Left lung (tissue), 4 donors: ENCODE measurements at regions not wholly inside any gene's neighbourhood (a gene's known extent, or its start where the extent isn't known, plus 50 kb on each side); places are given as distances from the start of the nearest gene placed in this dataset.

Experiments used
- ATAC-seq: fragments of 200-7000 bp; cut with Tn5 transposase; one replicate; pipeline ENCODE4 v1.9.1; 2020; ENCODE audit warnings: moderate library complexity
- DNase-seq, 4 donors: peaks; one replicate each; pipeline ENCODE4 v3.0.0-alpha.2; 2013 to 2020
- H3K27ac ChIP-seq, 2 donors: fragments of 200-600 bp; sonication (generic) in 1 of 2; one replicate each; pipeline versions ENCODE4 v1.5.0 to v1.8.0; 2020 to 2021
- H3K27me3 ChIP-seq, 2 donors: fragments of 200-600 bp; sonication (generic) in 1 of 2; one replicate each; pipeline versions ENCODE4 v1.5.0 to v1.8.0; 2020 to 2021
- H3K36me3 ChIP-seq, 2 donors: fragments of 200-600 bp; sonication (generic) in 1 of 2; one replicate each; pipeline versions ENCODE4 v1.5.0 to v1.8.0; 2020 to 2021
- H3K4me1 ChIP-seq, 2 donors: fragments of 200-600 bp; one replicate each; pipeline ENCODE4 v1.8.0; 2021
- H3K4me3 ChIP-seq, 2 donors: fragments of 200-600 bp; sonication (generic) in 1 of 2; one replicate each; pipeline versions ENCODE4 v1.5.0 to v1.8.0; 2020 to 2021; ENCODE audit warnings: mild to moderate bottlenecking in 1 of 2
- H3K9me3 ChIP-seq, 2 donors: fragments of 200-600 bp; sonication (generic) in 1 of 2; one replicate each; pipeline versions ENCODE4 v1.5.0 to v1.8.0; 2020 to 2021
- intact Hi-C, 2 donors: fragments of 100-400 bp; cut with DNase I; formaldehyde crosslinking; loops; one replicate each; pipeline versions ENCODE4 v1.11.2 to v1.14.2; 2022
- TF ChIP-seq, protein P1 (sequence below), 2 donors: fragments of 200-600 bp; sonication (generic) in 1 of 2; IDR thresholded peaks; one replicate each; pipeline versions ENCODE4 v1.5.0 to v1.8.0; 2021; ENCODE audit warnings: antibody characterized with exemption in 2 of 2
- donor health status: DM: no; HTN: yes; CAD: no.
- donor health status: DM: no; HTN: no; CAD: no.

DNA sequence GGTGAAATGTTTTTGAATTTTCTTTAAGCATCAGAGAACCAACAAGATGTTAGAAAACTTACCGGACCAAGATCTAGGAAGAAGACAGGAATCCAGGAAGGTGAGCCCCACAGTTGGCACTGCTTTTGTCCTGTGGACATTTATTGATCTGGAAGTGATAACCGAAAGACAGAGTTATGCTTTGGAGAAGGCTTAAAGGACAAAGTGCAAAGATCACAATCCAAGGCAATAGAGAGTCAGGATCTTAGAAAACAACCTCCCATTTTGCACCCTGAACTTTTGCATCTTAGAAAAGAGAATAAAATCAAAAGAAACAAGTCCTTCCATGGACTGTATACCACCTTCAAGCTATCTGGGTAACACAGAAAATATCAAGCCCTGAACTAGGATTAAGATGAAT is 129.4 kb upstream of the SRD5A2 start:
- intact Hi-C loops: no loop called here
- H3K9me3 ChIP-seq: peaks cover 0 to 16% of the 10 kb centered on the region in 2 donors
- no peak for ATAC-seq
- no peak for DNase-seq
- H3K4me1 ChIP-seq: no peaks in the 10 kb centered on the region
- TF ChIP-seq, protein P1, sequence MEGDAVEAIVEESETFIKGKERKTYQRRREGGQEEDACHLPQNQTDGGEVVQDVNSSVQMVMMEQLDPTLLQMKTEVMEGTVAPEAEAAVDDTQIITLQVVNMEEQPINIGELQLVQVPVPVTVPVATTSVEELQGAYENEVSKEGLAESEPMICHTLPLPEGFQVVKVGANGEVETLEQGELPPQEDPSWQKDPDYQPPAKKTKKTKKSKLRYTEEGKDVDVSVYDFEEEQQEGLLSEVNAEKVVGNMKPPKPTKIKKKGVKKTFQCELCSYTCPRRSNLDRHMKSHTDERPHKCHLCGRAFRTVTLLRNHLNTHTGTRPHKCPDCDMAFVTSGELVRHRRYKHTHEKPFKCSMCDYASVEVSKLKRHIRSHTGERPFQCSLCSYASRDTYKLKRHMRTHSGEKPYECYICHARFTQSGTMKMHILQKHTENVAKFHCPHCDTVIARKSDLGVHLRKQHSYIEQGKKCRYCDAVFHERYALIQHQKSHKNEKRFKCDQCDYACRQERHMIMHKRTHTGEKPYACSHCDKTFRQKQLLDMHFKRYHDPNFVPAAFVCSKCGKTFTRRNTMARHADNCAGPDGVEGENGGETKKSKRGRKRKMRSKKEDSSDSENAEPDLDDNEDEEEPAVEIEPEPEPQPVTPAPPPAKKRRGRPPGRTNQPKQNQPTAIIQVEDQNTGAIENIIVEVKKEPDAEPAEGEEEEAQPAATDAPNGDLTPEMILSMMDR (IDR thresholded peaks at IDR 0.05): no peak
- no peaks in the 10 kb centered on the region for H3K36me3 ChIP-seq
- H3K27me3 ChIP-seq: no peaks in the 10 kb centered on the region
- H3K27ac ChIP-seq: no peak overlapping the region
- no peak overlapping the region for H3K4me3 ChIP-seq

- no peak overlapping the region for H3K27ac ChIP-seq
- intact Hi-C loops: no loop called here
- TF ChIP-seq, protein P1 (IDR thresholded peaks at IDR 0.05): no peak
- no peak for DNase-seq
- no peaks in the 10 kb centered on the region for H3K36me3 ChIP-seq
- H3K9me3 ChIP-seq: peaks cover 0 to 10% of the 10 kb centered on the region in 2 donors
- no peak for ATAC-seq
- H3K27me3 ChIP-seq: no peaks in the 10 kb centered on the region
- no peaks in the 10 kb centered on the region for H3K4me1 ChIP-seq
- H3K4me3 ChIP-seq: no peak overlapping the region
These were observed 127.3 kb upstream of the SRD5A2 start for GRCh38 chr2:31707992-31708391.

DNA sequence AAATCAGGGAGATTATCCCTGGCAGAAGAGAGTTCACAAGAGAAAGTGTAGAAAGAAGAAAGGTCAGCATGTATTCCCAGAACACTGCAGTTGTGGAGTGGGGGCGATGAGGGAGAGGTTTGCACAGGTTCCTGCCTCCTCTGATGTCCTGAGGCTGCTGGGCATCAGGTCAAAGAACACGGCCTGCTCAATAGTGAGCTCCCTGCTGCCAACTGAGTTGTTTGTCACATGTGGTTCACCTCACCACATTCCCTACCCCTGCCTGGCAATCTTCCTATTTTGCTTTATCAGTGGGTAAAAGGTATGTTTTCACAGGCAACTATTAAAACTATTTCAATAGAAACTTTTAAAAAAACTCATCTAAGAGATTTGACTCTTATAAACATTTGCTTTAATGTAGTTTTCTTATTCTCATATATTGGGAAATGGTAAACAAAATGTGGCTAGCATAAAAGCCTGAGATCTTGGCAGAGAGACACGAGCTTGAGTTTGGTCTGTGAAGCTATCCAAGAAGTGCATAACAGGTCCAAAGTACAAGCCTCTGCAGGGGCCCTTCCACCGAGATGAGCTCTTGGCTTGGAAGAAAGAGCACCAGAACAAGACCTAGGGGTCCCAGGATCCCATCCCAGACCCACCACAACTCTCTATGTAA is 123.9 kb upstream of the SRD5A2 start:
- Histone ChIP-seq H3K27ac (no peak overlapping the region), H3K27me3 (no peaks in the 10 kb centered on the region), H3K36me3 (no peaks in the 10 kb centered on the region), H3K4me3 (no peak overlapping the region), H3K9me3 (peaks cover 0 to 32% of the 10 kb centered on the region in 2 donors), H3K4me1 (no peaks in the 10 kb centered on the region)
- intact Hi-C loops: no loop called here
- DNase-seq (no peak), ATAC-seq (no peak)
- TF ChIP-seq, protein P1 (IDR thresholded peaks at IDR 0.05): no peak

DNA sequence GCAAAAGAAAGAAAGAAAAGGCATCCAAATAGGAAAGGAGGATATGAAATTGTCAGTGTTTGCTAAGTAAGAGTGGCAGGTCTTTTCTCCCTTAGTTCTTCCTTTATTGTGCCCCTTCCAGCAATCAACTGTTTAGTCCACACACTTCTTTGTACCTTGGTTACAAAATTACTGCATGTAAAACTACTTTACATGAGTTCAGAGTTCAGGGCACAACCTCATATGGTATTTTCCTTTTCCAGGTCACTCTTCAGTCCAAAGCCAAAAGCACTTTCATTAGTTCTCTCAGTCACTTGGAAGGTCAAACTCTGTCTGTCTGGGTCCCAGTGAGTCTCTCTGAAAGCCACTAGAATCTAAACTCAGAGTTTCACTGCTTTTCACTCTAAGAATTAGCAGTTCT is 122.5 kb upstream of the SRD5A2 start:
- intact Hi-C loops: no loop called here
- no peak for ATAC-seq
- Histone ChIP-seq H3K36me3 (no peaks in the 10 kb centered on the region), H3K27me3 (no peaks in the 10 kb centered on the region), H3K4me3 (no peak overlapping the region), H3K27ac (no peak overlapping the region), H3K9me3 (peaks cover 0 to 45% of the 10 kb centered on the region in 2 donors), H3K4me1 (no peaks in the 10 kb centered on the region)
- TF ChIP-seq, protein P1 (IDR thresholded peaks at IDR 0.05): no peak
- no peak for DNase-seq

- DNase-seq: no peak
- Histone ChIP-seq H3K27me3 (no peaks in the 10 kb centered on the region), H3K9me3 (peaks cover 3 to 84% of the 10 kb centered on the region in 2 donors), H3K36me3 (no peaks in the 10 kb centered on the region), H3K4me1 (no peaks in the 10 kb centered on the region), H3K27ac (no peak overlapping the region), H3K4me3 (no peak overlapping the region)
- intact Hi-C loops: no loop called here
- ATAC-seq: no peak
- TF ChIP-seq, protein P1 (IDR thresholded peaks at IDR 0.05): no peak
These were observed 118.0 kb upstream of the SRD5A2 start for GRCh38 chr2:31698722-31699121.
